Tibial nerve (tissue), 3 donors: ENCODE measurements at regions not wholly inside any gene's neighbourhood (a gene's known extent, or its start where the extent isn't known, plus 50 kb on each side); places are given as distances from the start of the nearest gene placed in this dataset.

ENCODE experiments used
- POLR2A ChIP-seq, 2 donors: fragments of 450-650 bp; IDR thresholded peaks; one replicate each; pipeline ENCODE4 v1.6.1; 2017; ENCODE audit warnings: antibody characterized with exemption in 2 of 2, mild to moderate bottlenecking in 2 of 2, moderate library complexity in 2 of 2
- TF ChIP-seq, protein P1 (sequence below), 5 experiments: fragments of 200-600 bp in 3 of 5; fragments of 450-650 bp in 2 of 5; sonication (generic) in 3 of 5; IDR thresholded peaks; one replicate each; pipeline ENCODE4 v1.5.1; 2016 to 2019; ENCODE audit warnings: antibody characterized with exemption in 5 of 5, mild to moderate bottlenecking in 3 of 5, moderate library complexity in 2 of 5

DNA sequence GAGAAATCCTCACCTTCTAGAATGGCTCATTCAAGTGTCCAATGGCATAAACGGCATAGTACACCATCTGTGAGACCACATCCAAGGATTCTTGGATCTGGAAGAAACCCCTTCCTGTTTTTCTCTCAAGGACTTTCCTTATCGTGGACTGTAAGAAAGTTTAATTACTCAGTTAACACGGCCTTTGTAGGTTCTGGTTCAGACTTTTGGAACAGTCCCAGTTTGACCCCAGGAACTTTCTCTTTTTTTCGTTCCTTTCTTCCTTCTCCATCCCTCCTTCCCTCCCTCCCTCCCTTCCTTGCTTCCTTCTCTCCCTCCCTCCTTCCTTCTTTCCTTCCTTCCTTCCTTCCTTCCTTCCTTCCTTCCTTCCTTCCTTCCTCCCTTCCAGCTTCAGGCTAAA is 343.5 kb upstream of the SMIM31 start:
- TF ChIP-seq, protein P1, sequence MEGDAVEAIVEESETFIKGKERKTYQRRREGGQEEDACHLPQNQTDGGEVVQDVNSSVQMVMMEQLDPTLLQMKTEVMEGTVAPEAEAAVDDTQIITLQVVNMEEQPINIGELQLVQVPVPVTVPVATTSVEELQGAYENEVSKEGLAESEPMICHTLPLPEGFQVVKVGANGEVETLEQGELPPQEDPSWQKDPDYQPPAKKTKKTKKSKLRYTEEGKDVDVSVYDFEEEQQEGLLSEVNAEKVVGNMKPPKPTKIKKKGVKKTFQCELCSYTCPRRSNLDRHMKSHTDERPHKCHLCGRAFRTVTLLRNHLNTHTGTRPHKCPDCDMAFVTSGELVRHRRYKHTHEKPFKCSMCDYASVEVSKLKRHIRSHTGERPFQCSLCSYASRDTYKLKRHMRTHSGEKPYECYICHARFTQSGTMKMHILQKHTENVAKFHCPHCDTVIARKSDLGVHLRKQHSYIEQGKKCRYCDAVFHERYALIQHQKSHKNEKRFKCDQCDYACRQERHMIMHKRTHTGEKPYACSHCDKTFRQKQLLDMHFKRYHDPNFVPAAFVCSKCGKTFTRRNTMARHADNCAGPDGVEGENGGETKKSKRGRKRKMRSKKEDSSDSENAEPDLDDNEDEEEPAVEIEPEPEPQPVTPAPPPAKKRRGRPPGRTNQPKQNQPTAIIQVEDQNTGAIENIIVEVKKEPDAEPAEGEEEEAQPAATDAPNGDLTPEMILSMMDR (IDR thresholded peaks at IDR 0.05), result no peak
- no peak for TF ChIP-seq POLR2A (IDR thresholded peaks at IDR 0.05)
